Suprapubic skin (tissue), 4 donors: ENCODE measurements at regions not wholly inside any gene's neighbourhood (a gene's known extent, or its start where the extent isn't known, plus 50 kb on each side); places are given as distances from the start of the nearest gene placed in this dataset.

Experiments used
- CTCF ChIP-seq, 2 donors: fragments of 200-600 bp in 1 of 2; fragments of 450-650 bp in 1 of 2; sonication (generic) in 1 of 2; IDR thresholded peaks; one replicate each; pipeline ENCODE4 v1.5.1; 2016 to 2019; ENCODE audit warnings: antibody characterized with exemption in 2 of 2, mild to moderate bottlenecking in 1 of 2, moderate library complexity in 1 of 2
- EP300 ChIP-seq: sonication (generic); formaldehyde crosslinking; IDR thresholded peaks from one replicate; pipeline ENCODE4 v1.6.1; 2017; ENCODE audit warnings: antibody characterized with exemption
- POLR2A ChIP-seq, 2 donors: fragments of 450-650 bp; IDR thresholded peaks; one replicate each; pipeline ENCODE4 v1.6.1; 2017; ENCODE audit warnings: antibody characterized with exemption in 2 of 2, mild to moderate bottlenecking in 2 of 2, moderate library complexity in 2 of 2
- POLR2AphosphoS5 ChIP-seq, 3 donors: sonication (generic); formaldehyde crosslinking; IDR thresholded peaks; one replicate each; pipeline ENCODE4 v1.6.1; 2017; ENCODE audit warnings: antibody characterized with exemption in 3 of 3

GRCh38 chr6:19501737-19502245, 335.4 kb upstream of the ID4 start:
- no peak for TF ChIP-seq CTCF (IDR thresholded peaks at IDR 0.05)
- TF ChIP-seq POLR2A (IDR thresholded peaks at IDR 0.05), result no peak
- no peak for TF ChIP-seq EP300
- no peak for TF ChIP-seq POLR2AphosphoS5 (IDR thresholded peaks at IDR 0.05)
